ENCODE measurements at regions not wholly inside any gene's neighbourhood (a gene's known extent, or its start where the extent isn't known, plus 50 kb on each side); places are given as distances from the start of the nearest gene placed in this dataset.

DNA sequence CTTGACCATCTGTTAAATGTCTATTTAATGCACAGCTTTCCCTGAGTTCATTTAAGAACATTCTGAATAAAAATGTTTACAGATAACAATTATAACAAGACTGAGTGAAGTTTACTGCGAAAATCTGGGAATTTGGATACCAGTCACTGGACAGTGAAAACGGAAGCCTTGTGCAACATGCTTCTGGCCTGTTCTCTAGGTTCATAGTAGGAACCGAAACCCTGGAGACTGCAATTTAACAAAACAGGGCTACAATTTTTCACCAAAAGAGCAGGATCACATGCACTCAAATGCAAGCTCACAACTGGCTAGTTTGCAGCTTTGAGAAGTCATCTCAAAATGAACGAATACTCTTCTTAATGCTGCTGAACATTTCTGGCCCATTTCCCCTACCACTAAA, 435.9 kb downstream of the NR2F2 start:
- Histone ChIP-seq H3K9ac (ENCODE audit: insufficient read depth, low read length) (no peak overlapping the region), H2AFZ (ENCODE audit: low read length) (no peak overlapping the region), H3K27ac (ENCODE audit: insufficient read depth, low read length) (no peak overlapping the region), H3K4me2 (ENCODE audit: extremely low read depth, insufficient read depth, low read length) (no peak overlapping the region), H3K9me3 (ENCODE audit: control insufficient read depth, insufficient read depth, low read depth, low read length) (no peaks in the 10 kb centered on the region), H3K4me1 (ENCODE audit: control insufficient read depth, extremely low read depth, insufficient read depth, low read length) (no peaks in the 10 kb centered on the region), H3K79me2 (ENCODE audit: control insufficient read depth, insufficient read depth, low read length) (no peaks in the 10 kb centered on the region), H3K4me3 (replicated peaks in 1 of 4; ENCODE audit: control extremely low read depth in 1 of 4, insufficient read depth in 1 of 4, low read depth in 3 of 4, low read length in 4 of 4) (no peak overlapping the region), H4K20me1 (ENCODE audit: control insufficient read depth, extremely low read depth, insufficient read depth, low read length) (no peaks in the 10 kb centered on the region), H3K27me3 (ENCODE audit: control insufficient read depth, insufficient read depth, low read length) (no peaks in the 10 kb centered on the region), H3K36me3 (ENCODE audit: control insufficient read depth, insufficient read depth, low read length) (no peaks in the 10 kb centered on the region)
- no peak for DNase-seq (ENCODE audit: low read depth in 2 of 2)
- no peak for TF ChIP-seq EZH2 (IDR thresholded peaks at IDR 0.05; ENCODE audit: low read length, missing control alignments)
- TF ChIP-seq, protein P1, sequence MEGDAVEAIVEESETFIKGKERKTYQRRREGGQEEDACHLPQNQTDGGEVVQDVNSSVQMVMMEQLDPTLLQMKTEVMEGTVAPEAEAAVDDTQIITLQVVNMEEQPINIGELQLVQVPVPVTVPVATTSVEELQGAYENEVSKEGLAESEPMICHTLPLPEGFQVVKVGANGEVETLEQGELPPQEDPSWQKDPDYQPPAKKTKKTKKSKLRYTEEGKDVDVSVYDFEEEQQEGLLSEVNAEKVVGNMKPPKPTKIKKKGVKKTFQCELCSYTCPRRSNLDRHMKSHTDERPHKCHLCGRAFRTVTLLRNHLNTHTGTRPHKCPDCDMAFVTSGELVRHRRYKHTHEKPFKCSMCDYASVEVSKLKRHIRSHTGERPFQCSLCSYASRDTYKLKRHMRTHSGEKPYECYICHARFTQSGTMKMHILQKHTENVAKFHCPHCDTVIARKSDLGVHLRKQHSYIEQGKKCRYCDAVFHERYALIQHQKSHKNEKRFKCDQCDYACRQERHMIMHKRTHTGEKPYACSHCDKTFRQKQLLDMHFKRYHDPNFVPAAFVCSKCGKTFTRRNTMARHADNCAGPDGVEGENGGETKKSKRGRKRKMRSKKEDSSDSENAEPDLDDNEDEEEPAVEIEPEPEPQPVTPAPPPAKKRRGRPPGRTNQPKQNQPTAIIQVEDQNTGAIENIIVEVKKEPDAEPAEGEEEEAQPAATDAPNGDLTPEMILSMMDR (conservative IDR thresholded peaks at IDR 0.05 in 1 of 2, IDR thresholded peaks at IDR 0.05 in 1 of 2; ENCODE audit: low read depth in 1 of 2, low read length in 2 of 2) = no peak

DNA sequence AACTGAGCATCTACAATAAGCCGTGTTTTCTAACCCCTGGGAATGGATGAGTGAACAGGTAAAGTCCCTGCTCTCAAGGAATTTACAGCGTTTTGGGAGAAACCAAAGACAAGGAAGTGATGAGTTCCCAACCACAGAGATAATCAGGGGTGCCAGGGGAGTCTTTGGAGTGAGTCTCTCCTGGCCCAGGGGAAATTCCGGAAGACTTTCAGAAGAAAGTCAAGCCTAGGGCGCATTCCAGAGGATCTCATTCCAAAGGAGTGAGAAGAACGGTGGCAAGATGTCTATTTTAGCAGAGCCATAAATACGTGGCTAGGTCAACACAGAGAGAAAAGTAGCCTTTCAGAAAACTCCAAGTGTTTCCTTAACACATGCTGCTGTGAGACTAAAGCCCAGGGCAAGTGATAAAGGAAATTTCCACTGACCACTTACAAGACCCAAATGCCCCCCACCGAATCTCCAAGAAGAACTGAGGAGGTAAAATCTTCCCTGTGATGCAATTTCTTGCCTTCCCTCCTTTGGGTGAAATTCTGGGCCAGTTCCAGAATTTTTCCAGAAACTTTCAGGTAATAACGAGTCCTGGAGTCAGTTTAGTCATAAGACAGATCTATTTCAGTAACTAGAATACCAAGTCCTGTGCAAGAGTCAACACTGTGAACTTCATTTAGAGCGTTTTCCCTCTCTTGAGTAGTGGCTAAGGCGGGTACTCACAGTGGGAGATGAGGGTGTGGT, 437.4 kb downstream of the NR2F2 start:
- Histone ChIP-seq H3K36me3 (ENCODE audit: control insufficient read depth, insufficient read depth, low read length) (no peaks in the 10 kb centered on the region), H2AFZ (ENCODE audit: low read length) (no peak overlapping the region), H3K4me2 (ENCODE audit: extremely low read depth, insufficient read depth, low read length) (no peak overlapping the region), H3K27ac (ENCODE audit: insufficient read depth, low read length) (no peak overlapping the region), H3K9me3 (ENCODE audit: control insufficient read depth, insufficient read depth, low read depth, low read length) (no peaks in the 10 kb centered on the region), H3K4me3 (replicated peaks in 1 of 4; ENCODE audit: control extremely low read depth in 1 of 4, insufficient read depth in 1 of 4, low read depth in 3 of 4, low read length in 4 of 4) (no peak overlapping the region), H4K20me1 (ENCODE audit: control insufficient read depth, extremely low read depth, insufficient read depth, low read length) (no peaks in the 10 kb centered on the region), H3K9ac (ENCODE audit: insufficient read depth, low read length) (no peak overlapping the region), H3K79me2 (ENCODE audit: control insufficient read depth, insufficient read depth, low read length) (no peaks in the 10 kb centered on the region), H3K4me1 (ENCODE audit: control insufficient read depth, extremely low read depth, insufficient read depth, low read length) (no peaks in the 10 kb centered on the region), H3K27me3 (ENCODE audit: control insufficient read depth, insufficient read depth, low read length) (no peaks in the 10 kb centered on the region)
- TF ChIP-seq, protein P1 (conservative IDR thresholded peaks at IDR 0.05 in 1 of 2, IDR thresholded peaks at IDR 0.05 in 1 of 2; ENCODE audit: low read depth in 1 of 2, low read length in 2 of 2) = no peak
- DNase-seq (ENCODE audit: low read depth in 2 of 2) = no peak

DNA sequence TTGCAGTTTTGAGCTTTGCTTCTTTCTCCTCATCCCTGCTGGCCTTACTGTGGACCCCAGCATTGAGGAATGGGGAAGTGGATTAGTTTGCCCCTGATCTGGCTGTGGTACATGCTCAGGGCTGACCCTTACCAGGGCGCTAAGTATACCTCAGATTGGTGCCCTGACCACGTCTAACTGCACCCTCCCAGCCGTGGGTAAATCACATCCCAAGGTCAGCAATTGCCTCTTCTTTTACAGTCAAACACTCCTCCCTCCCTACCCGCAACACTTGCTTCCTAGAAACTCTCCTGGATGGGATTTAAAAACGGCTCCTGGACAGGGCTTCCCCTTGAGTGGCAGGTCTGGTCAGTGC, 437.9 kb downstream of the NR2F2 start:
- Histone ChIP-seq H3K9me3 (ENCODE audit: control insufficient read depth, insufficient read depth, low read depth, low read length) (no peaks in the 10 kb centered on the region), H3K4me2 (ENCODE audit: extremely low read depth, insufficient read depth, low read length) (no peak overlapping the region), H3K9ac (ENCODE audit: insufficient read depth, low read length) (no peak overlapping the region), H3K27me3 (ENCODE audit: control insufficient read depth, insufficient read depth, low read length) (no peaks in the 10 kb centered on the region), H3K4me3 (replicated peaks in 1 of 4; ENCODE audit: control extremely low read depth in 1 of 4, insufficient read depth in 1 of 4, low read depth in 3 of 4, low read length in 4 of 4) (no peak overlapping the region), H3K27ac (ENCODE audit: insufficient read depth, low read length) (no peak overlapping the region), H3K36me3 (ENCODE audit: control insufficient read depth, insufficient read depth, low read length) (no peaks in the 10 kb centered on the region), H2AFZ (ENCODE audit: low read length) (no peak overlapping the region), H3K79me2 (ENCODE audit: control insufficient read depth, insufficient read depth, low read length) (no peaks in the 10 kb centered on the region), H4K20me1 (ENCODE audit: control insufficient read depth, extremely low read depth, insufficient read depth, low read length) (no peaks in the 10 kb centered on the region), H3K4me1 (ENCODE audit: control insufficient read depth, extremely low read depth, insufficient read depth, low read length) (no peaks in the 10 kb centered on the region)
- TF ChIP-seq EZH2 (IDR thresholded peaks at IDR 0.05; ENCODE audit: low read length, missing control alignments) = no peak
- TF ChIP-seq, protein P1 (conservative IDR thresholded peaks at IDR 0.05 in 1 of 2, IDR thresholded peaks at IDR 0.05 in 1 of 2; ENCODE audit: low read depth in 1 of 2, low read length in 2 of 2) = no peak
- no peak for DNase-seq (ENCODE audit: low read depth in 2 of 2)

Data from fibroblast of lung (primary cell).